HG03439 (cell line): ENCODE measurements at regions not wholly inside any gene's neighbourhood (a gene's known extent, or its start where the extent isn't known, plus 50 kb on each side); places are given as distances from the start of the nearest gene placed in this dataset.

Experiments used
- ATAC-seq: cut with Tn5 transposase; IDR thresholded peaks from one replicate; pipeline ENCODE4 v1.9.1; 2021; ENCODE audit warnings: mild to moderate bottlenecking, moderate library complexity; ENCODE audit not compliant: unreplicated experiment

- peak; percentile 99 for ATAC-seq
Observed at GRCh38 chr3:70120357-70120966, 120.9 kb downstream of the SAMMSON start.

GRCh38 chr3:70127192-70127591 lies 127.7 kb downstream of the SAMMSON start:
- no peak for ATAC-seq

DNA sequence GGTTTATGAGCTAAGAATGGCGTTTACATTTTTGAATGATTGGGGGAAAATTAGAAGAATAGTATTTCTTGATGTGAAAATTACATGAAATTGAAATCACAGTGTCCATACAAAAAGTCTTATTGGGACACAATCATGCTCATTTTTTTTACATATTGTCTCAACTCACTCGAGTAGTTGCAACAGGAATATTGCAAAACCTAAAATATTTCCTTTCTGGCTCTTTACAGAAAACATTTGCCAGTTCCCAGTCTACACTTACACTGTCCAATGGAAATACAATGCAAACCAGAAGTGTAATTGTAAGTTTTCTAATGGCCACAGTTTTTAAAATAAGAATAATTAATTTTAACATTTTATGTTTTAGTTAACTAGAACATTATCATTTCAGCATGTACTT lies 137.8 kb downstream of the SAMMSON start:
- no peak for ATAC-seq

- ATAC-seq: no peak
Observed at GRCh38 chr3:70138606-70139005, 139.1 kb downstream of the SAMMSON start.
